ENCODE measurements at regions not wholly inside any gene's neighbourhood (a gene's known extent, or its start where the extent isn't known, plus 50 kb on each side); places are given as distances from the start of the nearest gene placed in this dataset.

GRCh38 chr7:35495844-35496243 lies 199.1 kb downstream of the HERPUD2 start:
- TF ChIP-seq ARNTL (CRISPR knock-in tag; IDR thresholded peaks at IDR 0.05; ENCODE audit: borderline replicate concordance, low read depth) (no peak), TOX (CRISPR knock-in tag; IDR thresholded peaks at IDR 0.05; ENCODE audit: borderline replicate concordance) (no peak), RARB (CRISPR knock-in tag; IDR thresholded peaks at IDR 0.05) (no peak), ZNF70 (CRISPR knock-in tag; IDR thresholded peaks at IDR 0.05) (no peak), ISL1 (CRISPR knock-in tag; IDR thresholded peaks at IDR 0.05) (no peak), POU6F1 (CRISPR knock-in tag; IDR thresholded peaks at IDR 0.05; ENCODE audit: borderline replicate concordance, low read depth) (no peak), ZFP3 (CRISPR knock-in tag; IDR thresholded peaks at IDR 0.05) (no peak), OSR1 (CRISPR knock-in tag; IDR thresholded peaks at IDR 0.05) (no peak), ZNF8 (CRISPR knock-in tag; IDR thresholded peaks at IDR 0.05) (no peak), PPARA (CRISPR knock-in tag; IDR thresholded peaks at IDR 0.05; ENCODE audit: borderline replicate concordance) (no peak), ZC3H10 (CRISPR knock-in tag; IDR thresholded peaks at IDR 0.05) (no peak), CSDC2 (CRISPR knock-in tag; IDR thresholded peaks at IDR 0.05) (no peak), ESRRG (CRISPR knock-in tag; IDR thresholded peaks at IDR 0.05) (no peak), PATZ1 (CRISPR knock-in tag; IDR thresholded peaks at IDR 0.05; ENCODE audit: borderline replicate concordance) (no peak), BACH2 (CRISPR knock-in tag; IDR thresholded peaks at IDR 0.05; ENCODE audit: borderline replicate concordance) (no peak)
- TF ChIP-seq, protein P1, sequence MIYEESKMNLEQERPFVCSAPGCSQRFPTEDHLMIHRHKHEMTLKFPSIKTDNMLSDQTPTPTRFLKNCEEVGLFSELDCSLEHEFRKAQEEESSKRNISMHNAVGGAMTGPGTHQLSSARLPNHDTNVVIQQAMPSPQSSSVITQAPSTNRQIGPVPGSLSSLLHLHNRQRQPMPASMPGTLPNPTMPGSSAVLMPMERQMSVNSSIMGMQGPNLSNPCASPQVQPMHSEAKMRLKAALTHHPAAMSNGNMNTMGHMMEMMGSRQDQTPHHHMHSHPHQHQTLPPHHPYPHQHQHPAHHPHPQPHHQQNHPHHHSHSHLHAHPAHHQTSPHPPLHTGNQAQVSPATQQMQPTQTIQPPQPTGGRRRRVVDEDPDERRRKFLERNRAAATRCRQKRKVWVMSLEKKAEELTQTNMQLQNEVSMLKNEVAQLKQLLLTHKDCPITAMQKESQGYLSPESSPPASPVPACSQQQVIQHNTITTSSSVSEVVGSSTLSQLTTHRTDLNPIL (CRISPR knock-in tag; IDR thresholded peaks at IDR 0.05; ENCODE audit: low read depth): no peak
- no peak for ATAC-seq

GRCh38 chr7:35495377-35495776 lies 199.6 kb downstream of the HERPUD2 start:
- ATAC-seq: no peak
- TF ChIP-seq TOX (CRISPR knock-in tag; IDR thresholded peaks at IDR 0.05; ENCODE audit: borderline replicate concordance): no peak
- TF ChIP-seq TCF4 (CRISPR knock-in tag; IDR thresholded peaks at IDR 0.05; ENCODE audit: borderline replicate concordance): peak; percentile 50; the same call in 1 of the 2 replicates
- no peak for TF ChIP-seq GLIS3 (CRISPR knock-in tag; IDR thresholded peaks at IDR 0.05)

- ATAC-seq: no peak
- TF ChIP-seq GLIS3 (CRISPR knock-in tag; IDR thresholded peaks at IDR 0.05): no peak
- no peak for TF ChIP-seq POU6F1 (CRISPR knock-in tag; IDR thresholded peaks at IDR 0.05; ENCODE audit: borderline replicate concordance, low read depth)
- no peak for TF ChIP-seq ZFP3 (CRISPR knock-in tag; IDR thresholded peaks at IDR 0.05)
- no peak for TF ChIP-seq TSHZ2 (CRISPR knock-in tag; IDR thresholded peaks at IDR 0.05)
- TF ChIP-seq PPARA (CRISPR knock-in tag; IDR thresholded peaks at IDR 0.05; ENCODE audit: borderline replicate concordance): no peak
- no peak for TF ChIP-seq ZNF8 (CRISPR knock-in tag; IDR thresholded peaks at IDR 0.05)
- no peak for TF ChIP-seq ISL1 (CRISPR knock-in tag; IDR thresholded peaks at IDR 0.05)
- TF ChIP-seq ESRRG (CRISPR knock-in tag; IDR thresholded peaks at IDR 0.05): no peak
- TF ChIP-seq ZNF70 (CRISPR knock-in tag; IDR thresholded peaks at IDR 0.05): no peak
These were observed 200.5 kb downstream of the HERPUD2 start for GRCh38 chr7:35494407-35494806.
